Activated B cell treated with CpG ODN at 0.5 μM for 24 hours (primary cell): ENCODE measurements at regions not wholly inside any gene's neighbourhood (a gene's known extent, or its start where the extent isn't known, plus 50 kb on each side); places are given as distances from the start of the nearest gene placed in this dataset.

ENCODE experiments used
- ATAC-seq: fragments of 200-7000 bp; cut with Tn5 transposase; one replicate; pipeline ENCODE4 v1.10.0; 2021; ENCODE audit warnings: low read depth, mild to moderate bottlenecking, moderate library complexity
- CTCF ChIA-PET: fragments of 350-600 bp; sonication (Branson Sonifier 250); formaldehyde crosslinking; loops from one replicate; lab custom pipeline; 2021; ENCODE audit warnings: antibody characterized with exemption; lab: Charles Lee
- POLR2A ChIA-PET: fragments of 350-600 bp; sonication (Branson Sonifier 250); formaldehyde crosslinking; loops from one replicate; lab custom pipeline; 2021; ENCODE audit warnings: antibody characterized with exemption; lab: Charles Lee
- DNase-seq: peaks from one replicate; pipeline ENCODE4 v3.0.0; 2022
- H3K27ac Mint-ChIP-seq: one replicate; pipeline ENCODE4 v1.8.0; 2020; ENCODE audit warnings: mixed read lengths
- H3K27me3 Mint-ChIP-seq: one replicate; pipeline ENCODE4 v1.8.0; 2021; ENCODE audit warnings: mixed read lengths
- H3K36me3 Mint-ChIP-seq: one replicate; pipeline ENCODE4 v1.8.0; 2021; ENCODE audit warnings: low read depth, mixed read lengths
- H3K4me1 Mint-ChIP-seq: one replicate; pipeline ENCODE4 v1.8.0; 2021; ENCODE audit warnings: mixed read lengths
- H3K4me3 Mint-ChIP-seq: one replicate; pipeline ENCODE4 v1.8.0; 2020; ENCODE audit warnings: mild to moderate bottlenecking, mixed read lengths
- H3K9me3 Mint-ChIP-seq: one replicate; pipeline ENCODE4 v1.8.0; 2020; ENCODE audit warnings: mixed read lengths
- CTCF ChIP-seq: fragments of 200-600 bp; IDR thresholded peaks from one replicate; pipeline ENCODE4 v1.8.0; 2022; ENCODE audit warnings: antibody characterized with exemption, mild to moderate bottlenecking
- intact Hi-C: fragments of 100-400 bp; cut with micrococcal nuclease; formaldehyde crosslinking; loops from one replicate; pipeline ENCODE4 v1.15.1; 2024

GRCh38 chr2:42924418-42924886, 132.1 kb upstream of the HAAO start:
- ChIA-PET CTCF (no interaction called here), POLR2A (no interaction called here)
- TF ChIP-seq CTCF: no peak
- no peaks in the 10 kb centered on the region for H3K9me3 Mint-ChIP-seq
- H3K36me3 Mint-ChIP-seq: no peaks in the 10 kb centered on the region
- no peak for DNase-seq
- no peak overlapping the region for H3K27ac Mint-ChIP-seq
- H3K27me3 Mint-ChIP-seq: peaks cover 5% of the 10 kb centered on the region
- intact Hi-C loops: no loop called here
- H3K4me3 Mint-ChIP-seq: no peak overlapping the region
- no peak for ATAC-seq
- H3K4me1 Mint-ChIP-seq: no peaks in the 10 kb centered on the region

- POLR2A ChIA-PET: no interaction called here
These were observed 131.4 kb upstream of the HAAO start for GRCh38 chr2:42923580-42924417.

GRCh38 chr2:42922790-42923579, 130.6 kb upstream of the HAAO start:
- Mint-ChIP-seq H3K27ac (no peak overlapping the region), H3K4me3 (no peak overlapping the region), H3K36me3 (no peaks in the 10 kb centered on the region), H3K4me1 (no peaks in the 10 kb centered on the region), H3K9me3 (no peaks in the 10 kb centered on the region), H3K27me3 (peaks cover 7% of the 10 kb centered on the region)
- CTCF ChIA-PET: no interaction called here
- ATAC-seq: no peak
- no peak for DNase-seq
- POLR2A ChIA-PET: no interaction called here
- intact Hi-C loops: no loop called here
- TF ChIP-seq CTCF: no peak

More at GRCh38 chr2:42923580-42924417, 131.4 kb upstream of the HAAO start:
- Mint-ChIP-seq H3K4me3 (no peak overlapping the region), H3K4me1 (no peaks in the 10 kb centered on the region), H3K9me3 (no peaks in the 10 kb centered on the region), H3K36me3 (no peaks in the 10 kb centered on the region), H3K27me3 (peaks cover 6% of the 10 kb centered on the region), H3K27ac (no peak overlapping the region)
- CTCF ChIA-PET: no interaction called here
- ATAC-seq (no peak), DNase-seq (no peak)
- TF ChIP-seq CTCF: no peak
- intact Hi-C loops: no loop called here

GRCh38 chr2:42922293-42922692, 129.9 kb upstream of the HAAO start:
- CTCF ChIA-PET: no interaction called here
- Mint-ChIP-seq H3K27ac (no peak overlapping the region), H3K4me1 (no peaks in the 10 kb centered on the region), H3K27me3 (peaks cover 7% of the 10 kb centered on the region), H3K36me3 (no peaks in the 10 kb centered on the region), H3K9me3 (no peaks in the 10 kb centered on the region), H3K4me3 (no peak overlapping the region)
- DNase-seq (no peak), ATAC-seq (no peak)
- POLR2A ChIA-PET: no interaction called here
- intact Hi-C loops: no loop called here
- TF ChIP-seq CTCF: no peak

- POLR2A ChIA-PET: no interaction called here
- peaks cover 7% of the 10 kb centered on the region for H3K27me3 Mint-ChIP-seq
- H3K4me1 Mint-ChIP-seq: no peaks in the 10 kb centered on the region
- CTCF ChIA-PET: no interaction called here
- ATAC-seq (no peak), DNase-seq (no peak)
- no peak for TF ChIP-seq CTCF
- no peak overlapping the region for H3K27ac Mint-ChIP-seq
- H3K9me3 Mint-ChIP-seq: no peaks in the 10 kb centered on the region
- no peak overlapping the region for H3K4me3 Mint-ChIP-seq
- intact Hi-C loops: no loop called here
- no peaks in the 10 kb centered on the region for H3K36me3 Mint-ChIP-seq
These were observed 129.3 kb upstream of the HAAO start for GRCh38 chr2:42921721-42922120.
